ENCODE measurements at regions not wholly inside any gene's neighbourhood (a gene's known extent, or its start where the extent isn't known, plus 50 kb on each side); places are given as distances from the start of the nearest gene placed in this dataset.

DNA sequence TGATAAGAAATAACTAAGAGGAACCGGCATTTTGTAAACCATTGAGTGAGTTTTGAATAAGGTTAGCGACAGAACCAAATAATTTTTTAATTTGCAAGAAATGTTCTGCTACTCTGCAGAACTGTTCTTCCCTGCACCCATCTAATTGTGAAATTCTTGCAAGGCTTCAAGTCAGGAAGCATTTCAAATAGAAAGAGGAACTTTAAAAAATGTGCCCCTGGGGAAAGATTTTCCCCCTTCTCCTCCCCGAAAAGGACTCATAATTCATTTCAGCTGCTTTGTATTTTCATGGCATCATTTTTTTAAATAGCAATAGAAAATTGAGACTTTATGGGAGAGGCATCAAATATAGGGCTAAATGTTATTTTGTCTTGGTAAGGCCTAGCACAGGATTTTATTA lies 180.9 kb upstream of the ANKRD55 start:
- Histone ChIP-seq H3K36me3 (no peaks in the 10 kb centered on the region), H3K4me3 (no peak overlapping the region), H3K27me3 (no peaks in the 10 kb centered on the region), H3K27ac (peak overlapping the region; percentile 51 to 91), H3K4me1 (peaks cover 7 to 56% of the 10 kb centered on the region in 2 donors), H3K9me3 (peaks cover 0 to 5% of the 10 kb centered on the region in 2 donors)
- intact Hi-C loops (cut with DNase I) = no loop called here
- TF ChIP-seq CTCF (IDR thresholded peaks at IDR 0.05) = no peak
- DNase-seq = no peak
- no peak for ATAC-seq

- Histone ChIP-seq H3K4me3 (no peak overlapping the region), H3K4me1 (peaks cover 7 to 56% of the 10 kb centered on the region in 2 donors), H3K36me3 (no peaks in the 10 kb centered on the region), H3K9me3 (no peaks in the 10 kb centered on the region), H3K27ac (peak overlapping the region in 1 of 2 donors; percentile 91), H3K27me3 (no peaks in the 10 kb centered on the region)
- DNase-seq (no peak), ATAC-seq (no peak)
- no peak for TF ChIP-seq CTCF (IDR thresholded peaks at IDR 0.05)
- intact Hi-C loops (cut with DNase I) = no loop called here
Observed at GRCh38 chr5:56413546-56413945, 180.4 kb upstream of the ANKRD55 start.

DNA sequence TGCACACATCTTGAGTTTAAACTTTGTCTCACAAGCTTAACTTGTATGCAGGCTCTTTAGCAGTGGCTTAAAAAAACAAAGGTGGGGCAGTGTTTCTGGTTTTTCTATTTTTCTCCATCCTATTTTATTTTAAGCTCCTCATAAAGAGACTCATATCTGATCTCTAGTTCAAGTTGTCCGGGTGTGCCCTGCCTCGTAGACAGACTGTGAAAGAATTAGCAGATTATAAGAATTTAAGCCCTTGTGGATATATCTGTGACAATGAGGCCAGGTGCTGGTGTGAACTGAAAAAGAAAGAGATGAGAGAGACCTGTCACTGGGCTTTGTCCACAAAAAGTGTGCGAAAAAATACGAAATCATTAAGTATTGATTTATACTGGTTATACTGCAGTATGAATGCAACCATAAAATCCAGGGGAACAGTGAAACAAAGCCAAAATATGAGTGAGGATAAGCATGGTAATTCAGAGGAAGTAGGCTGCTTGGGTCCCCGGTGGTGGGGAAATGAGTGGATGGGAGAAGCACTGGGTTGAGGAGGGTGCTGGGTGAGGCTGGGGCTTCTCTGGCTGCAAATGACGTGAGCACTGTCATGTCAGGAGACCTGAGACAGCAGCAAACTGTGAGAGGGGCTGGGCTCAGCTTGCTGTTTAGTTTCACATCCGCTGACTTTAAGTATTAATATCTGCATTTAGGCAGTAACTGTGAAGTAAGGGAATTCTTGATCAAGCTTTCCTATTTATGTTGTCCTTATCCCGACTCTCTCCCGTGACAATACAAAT lies 179.7 kb upstream of the ANKRD55 start:
- TF ChIP-seq CTCF (IDR thresholded peaks at IDR 0.05) = no peak
- H3K27me3 ChIP-seq = no peaks in the 10 kb centered on the region
- peak overlapping the region in 1 of 2 donors; percentile 91 for H3K27ac ChIP-seq
- DNase-seq (peak in 3 of 4 donors; percentile 17 to 85 (median 74)), ATAC-seq (peak; percentile 72)
- no peak overlapping the region for H3K4me3 ChIP-seq
- H3K4me1 ChIP-seq = peaks cover 7 to 56% of the 10 kb centered on the region in 2 donors
- no peaks in the 10 kb centered on the region for H3K36me3 ChIP-seq
- intact Hi-C loops (cut with DNase I) = no loop called here
- H3K9me3 ChIP-seq = no peaks in the 10 kb centered on the region

- Histone ChIP-seq H3K27me3 (no peaks in the 10 kb centered on the region), H3K4me1 (peaks cover 7 to 49% of the 10 kb centered on the region in 2 donors), H3K36me3 (no peaks in the 10 kb centered on the region), H3K27ac (no peak overlapping the region), H3K9me3 (no peaks in the 10 kb centered on the region), H3K4me3 (no peak overlapping the region)
- intact Hi-C loops (cut with DNase I) = no loop called here
- TF ChIP-seq CTCF (IDR thresholded peaks at IDR 0.05) = no peak
- ATAC-seq = no peak
- DNase-seq = no peak
Observed at GRCh38 chr5:56410696-56411095, 177.6 kb upstream of the ANKRD55 start.

- Histone ChIP-seq H3K9me3 (no peaks in the 10 kb centered on the region), H3K4me1 (peaks cover 7 to 39% of the 10 kb centered on the region in 2 donors), H3K36me3 (no peaks in the 10 kb centered on the region), H3K27me3 (no peaks in the 10 kb centered on the region), H3K4me3 (no peak overlapping the region), H3K27ac (no peak overlapping the region)
- DNase-seq (no peak), ATAC-seq (peak; percentile 30)
- TF ChIP-seq CTCF (IDR thresholded peaks at IDR 0.05) = no peak
- intact Hi-C loops (cut with DNase I) = no loop called here
Observed at GRCh38 chr5:56409331-56410190, 176.4 kb upstream of the ANKRD55 start.

Measured in left lung (tissue), 4 donors.